ENCODE measurements at regions not wholly inside any gene's neighbourhood (a gene's known extent, or its start where the extent isn't known, plus 50 kb on each side); places are given as distances from the start of the nearest gene placed in this dataset.

GRCh38 chr5:50299896-50300295 is 141.2 kb downstream of the EMB start:
- no peak for TF ChIP-seq CTCF (IDR thresholded peaks at IDR 0.05)
- TF ChIP-seq POLR2A (IDR thresholded peaks at IDR 0.05): no peak
